Left renal pelvis (tissue), 4 donors: ENCODE measurements at regions not wholly inside any gene's neighbourhood (a gene's known extent, or its start where the extent isn't known, plus 50 kb on each side); places are given as distances from the start of the nearest gene placed in this dataset.
A peak's percentile ranks its signal among the peaks of the same experiment; 100 is the strongest.

Experiments used
- DNase-seq, 4 donors: peaks; one replicate each; pipeline ENCODE4 v3.0.0-alpha.2; 2013; ENCODE audit warnings: low read depth in 4 of 4, low spot score in 3 of 4

DNA sequence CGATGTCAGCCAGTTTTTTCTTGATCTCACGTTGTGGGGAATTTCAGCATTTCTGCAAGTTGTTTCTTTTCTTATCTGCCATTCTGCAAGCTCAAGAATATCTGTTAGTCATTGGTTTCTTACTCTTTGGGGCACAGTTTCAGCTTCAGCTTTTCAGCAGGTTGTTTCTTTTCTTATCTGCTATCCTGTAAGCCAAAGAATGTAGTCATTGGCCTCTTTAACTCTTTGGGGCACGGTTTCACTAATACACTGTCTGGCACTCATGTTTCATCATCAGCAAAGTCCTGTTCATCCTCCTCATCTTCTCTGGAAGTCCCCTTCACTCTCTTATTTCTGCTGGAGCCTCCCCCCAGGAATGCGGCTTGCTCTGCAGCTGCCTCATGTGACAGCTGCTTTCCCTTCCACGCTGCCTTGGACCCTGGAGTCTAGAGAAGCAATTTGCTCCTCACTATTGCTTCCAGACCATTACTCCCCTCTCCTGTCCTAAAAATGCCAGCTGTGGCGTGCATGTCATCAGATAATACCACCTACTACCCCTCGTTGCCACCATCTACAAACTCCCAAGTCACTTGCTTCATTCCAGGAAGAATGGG is 67.0 kb upstream of the CACNA1E start:
- no peak for DNase-seq

DNA sequence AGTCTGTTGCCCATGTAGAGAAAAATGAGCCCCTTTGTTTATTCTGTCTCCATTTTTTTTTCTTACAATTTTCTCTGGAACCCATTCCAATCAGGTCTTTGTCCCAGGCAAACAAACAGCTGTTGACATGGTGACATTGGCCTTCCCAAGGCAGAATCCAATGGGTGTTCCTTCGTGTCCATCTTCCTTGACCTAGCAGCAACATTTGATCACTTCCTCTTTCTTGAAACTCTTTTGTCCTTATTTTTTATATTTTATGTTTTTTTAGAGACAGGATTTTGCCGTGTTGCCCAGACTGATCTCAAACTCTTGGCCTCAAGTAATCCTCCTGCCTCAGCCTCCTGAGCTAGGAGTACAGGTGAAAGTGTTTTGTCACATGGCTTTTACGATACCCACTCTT is 65.4 kb upstream of the CACNA1E start:
- no peak for DNase-seq

DNA sequence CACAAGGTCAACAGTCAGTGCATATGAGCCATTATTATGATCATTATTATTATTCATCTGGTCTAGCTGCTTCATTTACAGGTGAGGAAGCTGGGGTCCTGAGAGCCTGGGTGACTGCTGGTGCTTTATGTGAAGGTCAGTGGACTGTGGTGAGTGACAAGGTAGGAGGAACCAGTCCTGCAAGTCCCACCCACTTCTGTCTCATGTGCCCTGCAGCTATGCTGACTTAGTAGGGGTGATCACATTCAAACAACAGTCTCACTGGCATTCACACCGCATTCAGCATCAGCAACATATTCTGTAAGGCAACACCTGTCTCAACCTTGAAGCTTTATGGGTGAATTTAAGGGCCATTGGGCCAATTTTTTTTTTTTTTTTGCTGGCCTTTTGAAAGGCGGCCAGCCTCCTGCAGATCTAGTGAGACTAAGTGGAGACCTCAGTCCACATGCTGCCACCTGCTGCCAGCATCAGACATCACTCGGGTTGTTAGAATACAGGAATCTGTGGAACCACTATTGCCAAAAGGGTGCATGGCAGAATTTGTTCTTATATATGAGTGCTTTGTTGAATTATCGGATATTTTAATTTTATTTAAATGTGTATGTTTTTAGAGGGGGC is 59.9 kb upstream of the CACNA1E start:
- peak in 2 of 4 donors; percentile 7 to 19 for DNase-seq

DNA sequence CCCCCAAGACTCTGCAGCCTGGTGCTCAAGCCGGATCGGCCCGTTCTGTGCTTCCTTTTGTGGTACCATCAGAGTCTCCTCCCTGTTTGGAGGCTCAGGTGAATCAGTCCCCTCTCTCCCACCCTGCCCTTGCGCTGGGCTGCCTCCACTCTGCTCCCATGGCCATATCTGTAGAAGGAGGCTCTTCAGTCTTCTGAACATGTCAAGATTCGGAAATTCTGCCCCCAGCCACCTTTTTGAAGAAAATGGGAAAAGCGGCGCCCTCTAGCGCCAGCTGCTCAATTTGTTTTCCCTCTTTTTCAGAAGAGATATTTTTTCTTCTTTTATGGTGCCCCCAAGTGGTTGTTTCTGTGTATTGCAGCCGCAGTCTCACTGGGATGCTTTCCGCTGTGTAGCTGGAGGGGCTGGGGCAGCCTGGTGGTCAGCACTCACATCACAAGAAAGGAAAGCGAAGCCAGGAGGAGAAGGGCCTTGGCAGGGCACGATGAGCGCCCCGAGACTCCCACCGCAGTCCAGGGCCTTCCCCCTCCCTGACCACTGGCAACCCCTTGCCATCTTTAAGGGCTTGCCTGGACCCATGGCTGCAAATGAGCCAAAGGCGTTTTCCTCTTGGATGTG is 58.4 kb upstream of the CACNA1E start:
- DNase-seq, result peak; percentile 53 to 65 (median 59)

DNA sequence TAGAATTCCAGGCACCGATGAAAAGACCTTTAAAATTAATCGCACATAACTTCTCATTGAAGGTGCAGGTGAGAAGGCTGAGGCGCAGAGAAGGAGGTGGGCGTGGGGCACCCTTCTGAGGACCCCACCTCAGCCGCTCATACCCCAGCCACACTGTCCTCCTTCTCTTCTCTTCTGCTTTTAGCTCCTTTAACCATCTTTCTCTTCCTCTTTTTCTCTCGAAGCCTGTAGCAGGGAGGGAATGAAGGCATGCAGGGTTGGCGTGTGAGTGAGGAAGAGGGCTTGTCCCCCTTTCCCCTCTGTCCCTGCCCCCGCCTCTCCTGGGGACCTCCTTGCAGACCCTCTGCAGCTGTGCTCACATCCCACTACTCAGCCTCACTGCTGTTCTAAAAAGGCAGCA is 57.8 kb upstream of the CACNA1E start:
- DNase-seq, result no peak

DNA sequence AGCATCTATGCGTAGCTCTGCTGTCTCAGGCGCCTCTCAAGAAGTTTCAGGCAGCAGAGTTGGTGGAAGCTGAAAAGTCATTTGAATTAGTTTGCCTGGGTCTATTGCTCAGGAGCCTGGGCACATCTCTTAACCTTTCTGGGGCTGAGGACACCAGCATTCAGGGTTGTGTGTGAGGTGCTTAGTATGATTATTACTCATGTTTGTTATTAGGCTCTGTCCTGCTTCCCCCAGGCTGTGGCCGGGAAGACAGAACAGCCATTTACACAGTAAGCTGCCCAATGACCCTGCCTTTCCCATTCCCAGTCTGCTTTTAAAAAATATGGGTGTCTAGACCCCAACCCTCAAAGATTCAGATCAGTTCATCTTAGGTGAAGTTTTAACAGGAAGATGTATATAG is 53.9 kb upstream of the CACNA1E start:
- DNase-seq, result no peak

DNA sequence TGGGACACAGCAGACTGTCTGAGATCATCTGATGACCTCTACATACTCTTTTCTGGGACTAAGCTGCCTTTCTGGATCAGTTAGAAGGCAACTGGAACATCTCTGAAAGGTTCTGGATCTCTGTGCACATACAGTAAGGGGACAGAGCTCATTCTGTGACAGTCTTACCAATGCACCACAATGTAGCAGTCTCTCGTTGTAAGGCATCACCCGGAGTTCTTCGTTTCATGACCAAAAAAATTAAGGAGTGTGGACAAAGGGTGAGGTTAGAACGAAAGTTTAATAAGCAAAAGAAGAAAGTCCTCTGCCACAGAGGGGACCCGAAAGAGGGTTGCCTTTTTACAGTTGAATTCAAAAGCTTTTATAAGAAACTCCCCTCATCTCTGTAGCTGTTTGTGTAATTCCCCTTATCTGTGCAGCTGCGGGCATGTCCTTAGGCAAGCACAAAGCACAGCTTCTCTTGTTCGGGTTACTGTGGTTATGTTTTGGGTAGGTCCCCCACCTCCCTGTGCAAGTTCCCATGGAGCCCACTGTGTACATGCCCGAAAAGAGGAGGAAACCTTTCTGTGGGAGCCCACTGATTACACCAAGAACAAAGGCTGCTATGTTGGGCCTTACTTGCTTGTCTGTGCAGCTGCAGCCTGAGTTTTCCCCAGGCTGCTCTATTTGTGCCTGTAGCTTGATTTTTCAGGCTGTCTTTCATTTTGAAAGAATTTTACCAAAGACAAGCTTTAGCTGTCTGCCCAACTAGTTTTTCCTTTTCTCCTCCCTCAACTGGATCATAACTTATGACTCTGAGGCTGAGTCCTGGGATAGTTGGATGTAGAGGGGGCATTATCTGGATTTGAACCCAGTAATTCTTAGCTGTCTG is 53.1 kb upstream of the CACNA1E start:
- no peak for DNase-seq
